ENCODE measurements at regions not wholly inside any gene's neighbourhood (a gene's known extent, or its start where the extent isn't known, plus 50 kb on each side); places are given as distances from the start of the nearest gene placed in this dataset.
"Not testable (repeated sequence)": the region's sequence is repeated elsewhere in the genome, so short reads cannot be mapped to it uniquely, and the experiment has no call there.

GRCh38 chr3:177889652-177890358 is 646.4 kb upstream of the KCNMB2 start:
- TF ChIP-seq CTCF (IDR thresholded peaks at IDR 0.05; ENCODE audit: extremely low read depth, insufficient read depth, missing control alignments): no peak
- in situ Hi-C loops (cut with MboI; ENCODE audit: low pct_unique_long_range_greater_than_20kb, low sequenced_read_pairs, unreplicated experiment): no loop called here
- no peak for DNase-seq (ENCODE audit: low spot score)

GRCh38 chr3:177890359-177890683 is 645.9 kb upstream of the KCNMB2 start:
- DNase-seq (ENCODE audit: low spot score): no peak
- no peak for TF ChIP-seq CTCF (IDR thresholded peaks at IDR 0.05; ENCODE audit: extremely low read depth, insufficient read depth, missing control alignments)
- in situ Hi-C loops (cut with MboI; ENCODE audit: low pct_unique_long_range_greater_than_20kb, low sequenced_read_pairs, unreplicated experiment): no loop called here

- in situ Hi-C loops (cut with MboI; ENCODE audit: low pct_unique_long_range_greater_than_20kb, low sequenced_read_pairs, unreplicated experiment); DNase-seq (ENCODE audit: low spot score): not testable (repeated sequence)
These were observed 644.7 kb upstream of the KCNMB2 start for GRCh38 chr3:177891569-177891968.

- in situ Hi-C loops (cut with MboI; ENCODE audit: low pct_unique_long_range_greater_than_20kb, low sequenced_read_pairs, unreplicated experiment): no loop called here
- TF ChIP-seq CTCF (IDR thresholded peaks at IDR 0.05; ENCODE audit: extremely low read depth, insufficient read depth, missing control alignments): no peak
- DNase-seq (ENCODE audit: low spot score): no peak
These were observed 642.9 kb upstream of the KCNMB2 start for GRCh38 chr3:177893331-177893730.

GRCh38 chr3:177894081-177894728 is 642.0 kb upstream of the KCNMB2 start:
- DNase-seq (ENCODE audit: low spot score): no peak
- no peak for TF ChIP-seq CTCF (IDR thresholded peaks at IDR 0.05; ENCODE audit: extremely low read depth, insufficient read depth, missing control alignments)
- in situ Hi-C loops (cut with MboI; ENCODE audit: low pct_unique_long_range_greater_than_20kb, low sequenced_read_pairs, unreplicated experiment): no loop called here

- in situ Hi-C loops (cut with MboI; ENCODE audit: low pct_unique_long_range_greater_than_20kb, low sequenced_read_pairs, unreplicated experiment): no loop called here
- no peak for TF ChIP-seq CTCF (IDR thresholded peaks at IDR 0.05; ENCODE audit: extremely low read depth, insufficient read depth, missing control alignments)
These were observed 638.1 kb upstream of the KCNMB2 start for GRCh38 chr3:177898185-177898584.

GRCh38 chr3:177899275-177900067 is 636.8 kb upstream of the KCNMB2 start:
- no peak for DNase-seq (ENCODE audit: low spot score)
- TF ChIP-seq CTCF (IDR thresholded peaks at IDR 0.05; ENCODE audit: extremely low read depth, insufficient read depth, missing control alignments): no peak
- in situ Hi-C loops (cut with MboI; ENCODE audit: low pct_unique_long_range_greater_than_20kb, low sequenced_read_pairs, unreplicated experiment): no loop called here

More at GRCh38 chr3:177898185-177898584, 638.1 kb upstream of the KCNMB2 start:
- DNase-seq (ENCODE audit: low spot score): no peak
